DOHH2 (cell line): ENCODE measurements at regions not wholly inside any gene's neighbourhood (a gene's known extent, or its start where the extent isn't known, plus 50 kb on each side); places are given as distances from the start of the nearest gene placed in this dataset.

Experiments
- H3F3A ChIP-seq: fragments of 200-600 bp; sonication (generic), shearing (Covaris generic); 2 replicates; pipeline ENCODE4 v1.6.0; 2016; ENCODE audit warnings: antibody characterized with exemption, mild to moderate bottlenecking; ENCODE audit not compliant: control insufficient read depth, insufficient read depth
- H3K27ac ChIP-seq: fragments of 200-600 bp; sonication (generic); 2 replicates; pipeline ENCODE4 v1.5.1; 2014; ENCODE audit warnings: low read depth, mild to moderate bottlenecking, low read length, moderate library complexity
- H3K27me3 ChIP-seq: fragments of 200-600 bp; sonication (generic); 2 replicates; pipeline ENCODE4 v1.6.1; 2014; ENCODE audit warnings: mild to moderate bottlenecking, low read length, mixed read lengths; ENCODE audit not compliant: control insufficient read depth
- H3K36me3 ChIP-seq: fragments of 200-600 bp; sonication (generic); 2 replicates; pipeline ENCODE4 v1.6.1; 2014; ENCODE audit warnings: mild to moderate bottlenecking, low read length, moderate library complexity, mixed read lengths; ENCODE audit not compliant: control insufficient read depth
- H3K4me1 ChIP-seq: fragments of 200-600 bp; sonication (generic); 2 replicates; pipeline ENCODE4 v1.6.1; 2014; ENCODE audit warnings: mild to moderate bottlenecking, low read length, mixed read lengths; ENCODE audit not compliant: control insufficient read depth
- H3K4me2 ChIP-seq: fragments of 200-600 bp; sonication (generic); 2 replicates; pipeline ENCODE4 v1.6.0; 2014; ENCODE audit warnings: mild to moderate bottlenecking, low read length, moderate library complexity
- H3K4me3 ChIP-seq: fragments of 200-600 bp; sonication (generic); 2 replicates; pipeline ENCODE4 v1.5.1; 2014; ENCODE audit warnings: mild to moderate bottlenecking, low read length, mixed read lengths
- H3K79me2 ChIP-seq: fragments of 200-600 bp; sonication (generic); 2 replicates; pipeline ENCODE4 v1.6.1; 2014; ENCODE audit warnings: mild to moderate bottlenecking, low read length, mixed read lengths; ENCODE audit not compliant: control insufficient read depth
- H3K9me2 ChIP-seq: fragments of 200-600 bp; sonication (generic); replicated peaks from 2 replicates; pipeline ENCODE4 v1.6.1; 2014; ENCODE audit warnings: mild to moderate bottlenecking, low read length, mixed read lengths; ENCODE audit not compliant: control insufficient read depth
- H3K9me3 ChIP-seq: fragments of 200-600 bp; sonication (generic); 2 replicates; pipeline ENCODE4 v1.6.1; 2014; ENCODE audit warnings: antibody characterized with exemption, low read length, mixed read lengths; ENCODE audit not compliant: control insufficient read depth, insufficient read depth
- H4K20me1 ChIP-seq: fragments of 200-600 bp; sonication (generic); 2 replicates; pipeline ENCODE4 v1.6.0; 2014; ENCODE audit warnings: low read depth, mild to moderate bottlenecking, antibody characterized with exemption, low read length, moderate library complexity; ENCODE audit not compliant: control insufficient read depth, insufficient read depth
- CTCF ChIP-seq: fragments of 200-600 bp; sonication (generic); IDR thresholded peaks from one replicate; pipeline ENCODE4 v1.5.1; 2014; ENCODE audit warnings: antibody characterized with exemption, mild to moderate bottlenecking, low read depth, low read length; ENCODE audit not compliant: poor library complexity, severe bottlenecking
- EZH2phosphoT487 ChIP-seq: fragments of 200-600 bp; sonication (generic); IDR thresholded peaks from 2 replicates; pipeline ENCODE4 v1.6.1; 2017; ENCODE audit warnings: borderline replicate concordance, mild to moderate bottlenecking, antibody characterized with exemption, low read length, moderate library complexity, mixed read lengths

- Histone ChIP-seq H3K36me3 (no peaks in the 10 kb centered on the region), H3K4me1 (no peaks in the 10 kb centered on the region), H3K79me2 (no peaks in the 10 kb centered on the region), H3K27ac (no peak overlapping the region), H3K4me3 (no peak overlapping the region), H3K9me3 (no peaks in the 10 kb centered on the region), H4K20me1 (no peaks in the 10 kb centered on the region), H3K27me3 (no peaks in the 10 kb centered on the region), H3K4me2 (no peak overlapping the region), H3F3A (no peaks in the 10 kb centered on the region), H3K9me2 (no peaks in the 10 kb centered on the region)
- TF ChIP-seq EZH2phosphoT487 (no peak), CTCF (no peak)
These were observed 302.7 kb upstream of the IRX3 start for GRCh38 chr16:54589326-54589725.

- H3K4me2 ChIP-seq: no peak overlapping the region
- H3K79me2 ChIP-seq: no peaks in the 10 kb centered on the region
- no peaks in the 10 kb centered on the region for H3K9me3 ChIP-seq
- no peaks in the 10 kb centered on the region for H3K9me2 ChIP-seq
- H3K4me3 ChIP-seq: no peak overlapping the region
- no peaks in the 10 kb centered on the region for H4K20me1 ChIP-seq
- TF ChIP-seq CTCF (no peak), EZH2phosphoT487 (no peak)
- H3K4me1 ChIP-seq: no peaks in the 10 kb centered on the region
- no peaks in the 10 kb centered on the region for H3K36me3 ChIP-seq
- no peak overlapping the region for H3K27ac ChIP-seq
- H3F3A ChIP-seq: no peaks in the 10 kb centered on the region
- H3K27me3 ChIP-seq: no peaks in the 10 kb centered on the region
These were observed 301.4 kb upstream of the IRX3 start for GRCh38 chr16:54588026-54588425.

GRCh38 chr16:54587176-54587515 lies 300.6 kb upstream of the IRX3 start:
- Histone ChIP-seq H3K9me3 (no peaks in the 10 kb centered on the region), H3K4me2 (no peak overlapping the region), H3K36me3 (no peaks in the 10 kb centered on the region), H3K9me2 (no peaks in the 10 kb centered on the region), H3K27ac (no peak overlapping the region), H3K79me2 (no peaks in the 10 kb centered on the region), H3K4me3 (no peak overlapping the region), H4K20me1 (no peaks in the 10 kb centered on the region), H3K27me3 (no peaks in the 10 kb centered on the region), H3F3A (no peaks in the 10 kb centered on the region), H3K4me1 (no peaks in the 10 kb centered on the region)
- TF ChIP-seq CTCF (no peak), EZH2phosphoT487 (no peak)
